ENCODE measurements at regions not wholly inside any gene's neighbourhood (a gene's known extent, or its start where the extent isn't known, plus 50 kb on each side); places are given as distances from the start of the nearest gene placed in this dataset.
"Not testable (repeated sequence)": the region's sequence is repeated elsewhere in the genome, so short reads cannot be mapped to it uniquely, and the experiment has no call there.

DNA sequence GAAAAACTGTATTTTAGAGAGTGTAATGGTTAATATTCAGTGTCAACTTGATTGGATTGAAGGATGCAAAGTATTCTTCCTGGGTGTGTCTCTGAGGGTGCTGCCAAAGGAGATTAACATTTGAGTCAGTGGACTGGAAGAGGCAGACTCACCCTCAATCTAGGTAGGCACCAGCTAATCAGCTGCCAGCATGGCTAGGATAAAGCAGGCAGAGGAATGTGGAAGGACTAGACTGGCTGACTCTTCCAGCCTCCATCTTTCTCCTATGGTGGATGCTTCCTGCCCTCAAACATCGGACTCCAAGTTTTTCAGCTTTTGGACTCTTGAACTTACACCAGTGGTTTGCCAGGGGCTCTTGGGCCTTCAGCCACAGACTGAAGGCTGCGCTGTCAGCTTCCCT, 740.3 kb downstream of the RNF144A start:
- not testable (repeated sequence) for DNase-seq

DNA sequence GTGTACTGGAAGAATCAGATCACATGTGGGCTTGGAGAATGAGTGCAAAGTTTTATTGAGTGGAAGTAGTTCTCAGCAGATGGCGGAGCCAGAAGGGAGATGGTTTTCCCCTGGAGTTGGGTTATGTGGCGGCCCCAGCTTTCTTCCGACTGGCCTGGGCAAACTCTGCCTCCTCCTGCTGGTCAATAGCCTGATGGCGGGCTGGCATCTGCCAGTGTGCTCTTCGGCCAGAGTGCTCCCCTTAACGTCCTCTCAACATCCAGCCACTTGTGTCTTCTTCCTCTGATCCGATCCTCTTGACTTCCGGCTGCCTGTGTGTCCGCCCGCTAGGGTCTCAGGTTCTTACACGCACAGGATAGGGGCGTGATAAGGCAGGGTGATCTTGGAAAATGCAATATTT, 741.3 kb downstream of the RNF144A start:
- DNase-seq, result no peak

DNA sequence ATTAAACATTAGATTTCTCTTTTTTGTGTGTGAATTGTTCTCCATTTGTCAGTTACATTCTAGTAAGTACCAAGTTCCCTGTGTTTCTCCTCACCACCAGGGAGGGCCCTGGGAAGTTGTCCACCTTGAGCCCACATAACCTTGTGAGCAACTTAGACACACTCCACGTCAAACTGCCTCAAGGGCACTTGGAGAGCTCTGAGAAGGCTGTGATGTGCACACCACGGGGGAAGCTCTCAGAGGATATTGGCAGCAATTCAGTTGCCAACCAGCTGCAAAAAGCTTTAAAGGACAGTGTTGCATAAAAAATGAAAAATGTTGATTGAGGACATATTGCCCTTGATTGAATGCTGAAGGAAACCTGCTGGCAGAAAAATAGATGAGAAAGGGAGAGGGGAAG, 743.6 kb downstream of the RNF144A start:
- no peak for DNase-seq

DNA sequence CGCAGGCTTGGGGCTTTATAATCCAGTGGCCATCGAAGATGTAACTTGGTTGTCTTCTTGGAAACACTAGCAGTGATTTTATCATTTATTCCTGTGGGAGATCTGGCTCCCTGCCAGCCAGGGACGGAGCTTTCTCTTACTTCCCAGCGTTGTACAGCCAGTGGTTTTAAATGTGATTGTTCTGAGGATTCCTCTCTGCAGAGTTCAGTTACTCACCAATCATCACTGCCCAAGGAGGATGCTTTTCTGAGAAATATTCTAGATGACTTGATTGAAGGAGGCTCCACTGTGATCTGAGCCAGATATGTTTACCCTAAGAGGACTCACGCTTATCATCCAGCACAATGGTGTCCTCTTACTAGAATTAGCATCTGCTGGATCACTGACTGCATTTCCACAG, 744.3 kb downstream of the RNF144A start:
- no peak for DNase-seq

DNA sequence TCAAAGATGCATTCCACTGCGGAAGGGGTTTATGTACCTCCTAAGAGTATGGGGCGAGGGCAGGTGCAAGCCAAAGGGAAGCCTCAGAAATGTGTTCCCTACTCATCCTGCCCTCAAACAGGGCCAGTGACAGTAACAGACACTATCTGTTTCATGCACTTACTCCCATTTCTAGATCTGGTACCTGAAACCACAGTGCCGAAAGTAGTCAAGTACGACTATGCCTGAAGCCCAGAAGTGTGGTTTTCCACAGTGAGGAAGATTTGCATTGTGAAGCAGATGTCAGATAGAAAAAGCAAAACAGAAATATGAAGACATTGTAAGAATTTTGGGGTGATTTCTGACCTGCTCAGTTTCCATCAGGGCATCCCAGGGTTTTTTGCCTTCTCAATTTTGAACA, 748.7 kb downstream of the RNF144A start:
- DNase-seq, result no peak

DNA sequence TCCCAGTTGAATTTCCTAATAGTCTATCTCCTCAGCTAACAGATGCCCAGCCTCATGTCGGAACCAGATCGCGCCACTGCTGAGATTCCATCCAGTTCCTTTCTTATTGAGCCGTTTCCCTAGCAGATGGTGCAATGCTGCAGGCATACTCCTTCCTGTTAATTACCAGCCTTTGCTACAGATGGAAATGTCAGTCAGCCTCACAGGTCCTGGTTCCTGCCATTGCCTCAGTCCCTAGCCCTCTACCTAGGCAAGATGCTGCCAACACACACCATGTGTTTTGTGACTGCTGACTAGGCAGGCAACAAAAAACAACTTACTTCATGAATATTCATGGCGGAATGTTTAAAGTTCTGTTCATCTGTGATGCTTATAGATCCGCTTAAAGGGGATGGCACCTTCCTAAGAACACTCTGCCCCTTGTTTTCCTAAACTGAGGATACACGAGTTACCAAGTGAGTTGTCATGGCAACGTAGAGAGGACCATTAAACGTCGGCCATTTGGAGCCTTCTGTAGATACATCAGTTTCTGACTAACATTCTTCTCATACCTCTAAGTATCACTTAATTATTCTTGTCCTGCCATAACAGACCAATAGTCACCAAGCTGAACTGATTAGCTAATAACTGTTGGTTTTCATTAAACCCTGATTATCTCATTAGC, 749.5 kb downstream of the RNF144A start:
- DNase-seq, result no peak

DNA sequence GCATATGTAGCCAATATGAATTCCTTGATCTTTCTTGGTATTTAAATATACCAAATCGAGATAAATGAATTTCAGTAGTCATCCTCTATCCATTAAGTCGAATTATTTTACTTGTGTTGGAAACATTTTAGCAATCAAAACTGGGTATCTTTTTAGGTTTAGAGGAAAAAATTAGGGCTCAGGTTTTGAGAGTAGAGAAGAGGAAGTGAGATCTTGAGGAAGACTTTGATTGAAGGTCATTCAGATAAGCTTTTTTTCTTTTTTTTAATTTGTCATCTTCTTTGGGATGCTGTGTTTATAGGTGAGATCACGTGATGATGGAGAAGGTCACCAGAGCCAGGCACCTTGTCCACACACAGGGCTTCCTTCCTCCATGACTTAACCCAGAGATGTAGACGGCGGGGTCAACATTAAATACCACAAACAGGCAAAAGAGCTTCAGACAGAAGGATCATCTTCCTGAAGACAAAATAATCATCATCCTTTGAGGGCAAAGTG, 750.1 kb downstream of the RNF144A start:
- no peak for DNase-seq

DNA sequence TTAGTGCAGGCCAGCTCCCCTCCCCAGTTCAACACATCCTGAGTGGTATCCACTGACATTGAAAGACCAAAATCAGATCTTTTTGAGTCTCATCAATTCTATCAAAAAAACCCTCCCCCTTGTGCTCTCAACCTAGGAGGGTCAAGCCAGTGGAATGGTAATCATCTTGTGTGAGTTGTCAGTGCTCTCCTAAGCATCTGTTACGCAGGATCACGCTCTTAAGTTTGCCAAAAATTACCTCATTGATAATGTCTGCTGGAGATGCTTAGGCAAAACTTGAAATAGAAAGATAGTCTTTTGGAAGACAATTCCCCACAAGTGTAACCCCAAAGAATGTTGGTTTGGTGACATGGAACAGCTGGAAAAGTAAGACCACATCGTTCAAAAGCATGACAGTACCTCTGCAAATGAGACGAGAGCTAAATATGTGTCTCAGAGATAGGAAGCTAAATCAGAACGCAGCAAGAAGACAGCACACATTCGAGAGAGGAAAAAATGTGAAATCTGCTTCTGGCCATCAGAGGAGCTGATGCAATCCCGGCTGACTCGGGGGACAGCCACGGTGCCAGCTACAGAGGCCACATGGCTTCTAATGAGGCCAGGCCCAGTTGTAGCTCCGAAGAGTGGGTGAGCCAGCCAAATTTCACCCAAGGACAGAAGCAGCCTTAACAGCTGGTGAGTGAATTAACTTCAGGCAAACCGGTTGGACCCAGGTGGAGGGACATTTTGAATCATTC, 753.9 kb downstream of the RNF144A start:
- no peak for DNase-seq

DNA sequence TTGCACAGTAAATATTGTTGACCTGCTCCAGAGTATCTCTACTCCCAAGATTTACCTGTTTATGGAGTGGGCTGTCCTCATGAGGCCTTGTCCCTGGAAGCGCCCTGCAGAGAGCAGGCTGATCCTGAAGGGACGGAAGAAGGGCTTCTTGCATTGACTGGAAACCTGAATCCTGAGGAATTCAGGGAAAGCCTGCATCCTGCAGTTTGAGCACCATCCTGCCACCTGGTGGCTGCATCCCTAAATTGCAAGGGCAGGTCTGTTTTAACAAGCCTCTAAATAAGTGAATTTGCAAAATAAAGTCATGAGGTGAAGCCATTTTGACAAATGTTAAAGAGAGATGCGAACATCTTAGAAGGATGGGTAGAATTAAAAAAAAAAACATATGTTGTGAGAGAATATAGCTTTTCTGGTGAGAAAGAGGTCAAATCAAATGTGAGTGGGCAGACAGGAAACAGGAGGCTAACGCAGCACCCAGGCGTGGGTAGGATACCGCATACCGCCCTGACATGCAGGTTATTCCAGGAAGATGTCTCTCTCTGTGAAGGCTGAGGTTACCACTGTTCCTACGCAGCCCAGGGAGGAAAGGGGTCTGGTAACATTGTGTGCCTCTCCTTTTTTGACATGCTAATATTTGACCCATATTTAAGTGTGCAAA, 754.9 kb downstream of the RNF144A start:
- DNase-seq, result peak; percentile 7

DNA sequence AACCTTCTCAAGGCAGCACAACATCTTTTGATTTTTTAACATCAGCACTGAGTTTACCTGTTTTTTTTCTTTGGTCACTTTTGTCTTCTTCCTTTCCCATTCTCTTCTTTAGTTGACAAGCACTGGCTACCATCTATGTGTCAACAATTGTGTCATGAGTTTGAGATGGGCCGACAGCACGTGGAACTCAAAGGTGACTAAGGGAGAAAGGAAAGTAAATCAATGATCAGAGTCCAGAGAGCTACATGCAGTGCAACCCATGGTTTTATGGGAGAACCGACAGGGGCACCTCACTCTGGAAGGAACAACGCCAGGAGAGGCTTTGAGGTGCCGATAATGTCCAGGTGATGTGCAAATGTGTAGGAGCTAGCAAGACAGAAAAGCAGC, 755.5 kb downstream of the RNF144A start:
- DNase-seq, result no peak

DNA sequence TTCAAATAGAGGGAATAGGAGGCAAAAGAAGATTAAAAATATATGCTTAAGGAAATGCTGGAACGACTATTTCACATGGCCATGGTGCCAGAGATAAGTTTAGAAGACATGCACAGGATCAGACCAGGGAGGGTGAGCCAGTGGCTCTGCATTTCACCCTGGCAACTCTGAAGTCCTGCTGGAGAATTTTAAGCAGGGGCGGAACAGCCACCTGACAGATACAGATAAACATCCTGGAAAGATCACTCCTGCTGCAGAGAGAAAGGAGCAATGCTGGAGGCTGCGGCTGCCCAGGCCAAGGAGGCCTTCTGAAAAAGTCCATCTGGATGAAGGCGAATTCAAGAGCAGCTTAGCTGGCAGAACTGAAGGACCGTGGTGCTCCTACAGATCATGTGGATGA, 755.9 kb downstream of the RNF144A start:
- no peak for DNase-seq

DNA sequence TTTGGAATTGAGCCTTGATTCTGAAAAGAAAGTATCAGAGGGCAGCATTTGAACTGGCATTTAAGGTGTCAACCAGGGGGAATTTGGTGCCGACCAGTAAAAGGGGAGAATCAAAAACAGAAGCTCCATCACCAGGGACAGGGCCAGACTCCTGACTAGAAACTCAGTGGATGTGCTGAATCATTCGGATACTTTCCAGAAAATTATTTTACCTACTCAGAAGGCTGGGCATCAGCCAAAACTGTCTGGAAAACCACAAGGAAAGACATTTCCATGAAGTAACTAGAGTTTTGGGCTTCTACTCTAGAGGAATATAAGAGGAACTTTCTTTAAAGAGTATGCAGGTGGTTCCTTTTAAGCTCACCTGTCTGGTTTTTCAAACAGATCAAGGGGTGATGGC, 756.6 kb downstream of the RNF144A start:
- DNase-seq, result no peak

DNA sequence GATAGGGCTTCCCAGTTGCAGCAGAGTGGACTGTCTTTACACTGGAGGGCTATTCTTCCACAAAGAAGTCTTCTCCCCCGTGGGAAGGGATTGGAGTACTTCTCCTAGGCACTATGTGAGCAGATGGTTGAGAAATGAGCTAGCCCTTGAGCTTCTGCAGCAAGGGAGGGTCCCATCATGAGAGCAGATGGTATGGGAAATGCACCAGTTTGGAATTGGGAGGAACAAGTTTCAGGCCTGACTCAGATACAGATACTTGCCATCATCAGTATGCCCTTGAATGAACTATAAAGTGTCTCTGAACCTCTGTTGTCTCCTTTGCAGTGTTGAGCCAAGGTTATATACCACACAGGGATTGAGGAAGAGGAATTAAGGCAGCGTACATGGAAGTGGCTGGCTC, 757.4 kb downstream of the RNF144A start:
- no peak for DNase-seq

DNA sequence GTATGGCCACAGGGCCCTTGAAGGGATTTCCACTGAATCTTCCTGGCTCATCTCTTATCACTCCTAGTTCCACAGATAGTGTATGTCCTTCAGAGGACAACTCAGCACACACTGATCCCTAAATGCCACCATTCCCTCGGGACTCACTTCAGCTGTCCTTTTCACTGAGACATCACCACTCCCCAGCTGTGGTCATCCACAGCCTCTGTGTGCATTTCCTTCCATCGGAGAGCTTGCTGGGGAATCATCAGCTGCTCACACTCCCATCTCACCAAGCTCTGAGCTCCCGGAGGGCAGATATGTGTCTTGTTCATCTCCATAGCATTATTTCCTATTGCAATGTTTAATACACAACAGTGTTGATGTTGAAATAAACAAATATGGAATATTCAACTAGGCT, 759.5 kb downstream of the RNF144A start:
- DNase-seq, result no peak

DNA sequence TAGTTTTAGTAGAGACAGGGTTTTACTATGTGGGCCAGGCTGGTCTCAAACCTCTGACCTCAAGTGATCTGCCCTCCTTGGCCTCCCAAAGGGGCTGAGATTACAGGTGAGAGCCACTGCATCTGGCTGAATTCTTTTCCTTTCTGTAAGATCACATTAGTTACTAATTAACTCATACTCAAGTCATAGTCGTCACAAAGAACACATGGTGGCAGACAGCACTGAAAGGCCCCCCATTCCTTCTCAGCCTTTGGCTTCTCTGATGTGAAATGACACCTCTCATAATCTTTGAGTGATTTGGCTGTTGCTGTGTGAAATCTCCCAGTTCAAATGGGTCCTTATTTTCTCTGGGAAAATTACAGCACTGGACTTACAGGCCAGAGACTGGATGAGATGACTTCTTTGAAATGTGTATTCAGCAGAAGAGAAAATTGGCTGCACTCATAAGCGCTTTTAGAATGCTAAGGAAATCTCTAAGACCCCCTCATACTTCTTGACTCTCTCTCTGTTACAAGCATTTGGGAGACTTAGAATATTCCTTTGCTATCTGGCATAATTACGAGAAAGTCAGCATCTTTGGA, 764.8 kb downstream of the RNF144A start:
- no peak for DNase-seq

DNA sequence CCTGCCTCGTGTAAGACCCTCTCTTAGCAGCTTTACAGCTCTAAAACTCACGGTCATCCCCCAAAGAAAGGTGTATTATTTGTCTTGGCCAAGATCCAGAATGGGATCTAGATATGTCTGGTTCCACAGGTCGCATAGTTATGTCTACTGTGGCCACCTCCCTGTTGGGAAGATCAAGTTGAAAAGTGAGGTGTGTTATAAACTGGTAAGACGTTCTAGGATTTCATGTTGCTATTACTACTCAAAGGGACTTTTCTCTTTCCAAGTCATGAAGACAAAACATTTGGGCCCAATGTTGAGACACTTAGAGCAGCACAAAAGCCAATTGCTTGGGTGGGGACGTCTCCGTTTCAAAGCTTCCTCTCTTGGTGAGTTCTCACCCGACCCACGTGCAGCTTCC, 766.0 kb downstream of the RNF144A start:
- no peak for DNase-seq

DNA sequence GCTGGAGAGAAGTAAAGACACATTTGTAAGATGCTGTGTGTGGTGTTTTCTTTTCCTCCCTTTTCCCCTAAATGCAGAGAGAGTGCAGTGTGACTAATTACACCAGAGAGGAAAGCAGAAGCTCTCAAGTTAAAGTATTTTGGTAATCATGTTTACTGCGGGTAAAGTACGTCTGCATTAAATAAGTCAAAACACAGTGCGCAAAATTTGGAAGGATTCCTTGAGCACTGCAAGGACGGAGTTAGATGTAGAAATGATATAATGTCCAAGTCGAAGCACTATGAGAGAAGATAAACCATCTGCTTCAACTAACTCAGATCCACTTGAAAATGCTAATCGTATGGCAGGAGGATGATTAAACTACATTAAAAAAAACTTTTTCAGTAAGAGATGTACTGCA, 766.5 kb downstream of the RNF144A start:
- DNase-seq, result no peak

DNA sequence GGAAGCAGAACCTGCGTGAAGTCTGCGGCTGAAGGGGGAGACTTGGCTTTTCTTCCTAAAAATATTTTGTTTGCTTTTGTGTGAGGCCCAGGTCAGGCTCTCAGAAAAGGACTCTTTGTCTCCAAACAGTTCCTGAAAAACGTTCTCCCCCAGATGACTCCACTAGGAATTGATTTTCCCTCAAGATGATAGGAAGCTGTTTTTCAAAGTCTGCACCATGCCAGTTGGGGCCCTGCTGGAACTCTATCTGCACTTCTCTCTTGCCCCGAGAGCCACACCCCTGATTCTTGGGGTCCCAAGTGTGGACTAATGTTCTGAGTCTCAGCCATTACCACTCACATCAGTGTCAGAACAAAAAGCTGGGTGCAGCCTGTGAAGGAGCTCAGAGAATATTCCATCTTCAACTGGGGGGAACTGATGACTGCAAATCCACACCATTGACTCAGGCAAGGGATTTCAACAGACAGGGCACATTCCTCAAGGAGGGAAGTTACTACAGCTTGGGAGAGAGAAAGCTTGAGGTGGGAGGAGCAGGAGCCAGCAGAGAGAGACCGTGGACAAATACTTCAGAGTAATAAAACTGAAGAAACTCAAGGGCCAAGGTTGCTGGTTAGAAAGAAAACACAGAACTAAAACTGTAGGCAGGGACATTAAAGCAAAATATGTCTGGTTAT, 768.3 kb downstream of the RNF144A start:
- no peak for DNase-seq

DNA sequence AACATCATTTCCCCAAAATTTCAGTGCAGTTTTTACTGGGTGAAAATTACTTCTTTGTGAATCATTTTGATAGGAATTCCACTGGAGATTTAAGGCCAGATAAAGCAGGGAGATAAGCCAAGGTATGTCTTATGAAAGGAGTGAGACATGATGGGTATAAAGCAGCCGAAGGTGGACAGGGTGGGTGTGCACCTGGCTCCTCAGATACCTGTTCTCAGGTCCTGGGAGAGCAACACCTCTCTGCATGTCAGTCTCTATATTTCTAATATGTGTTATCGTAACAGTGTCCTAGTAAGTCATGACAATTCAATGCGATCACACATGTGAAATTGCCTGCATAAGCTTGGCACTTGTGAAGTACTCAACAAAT, 768.8 kb downstream of the RNF144A start:
- DNase-seq, result no peak

DNA sequence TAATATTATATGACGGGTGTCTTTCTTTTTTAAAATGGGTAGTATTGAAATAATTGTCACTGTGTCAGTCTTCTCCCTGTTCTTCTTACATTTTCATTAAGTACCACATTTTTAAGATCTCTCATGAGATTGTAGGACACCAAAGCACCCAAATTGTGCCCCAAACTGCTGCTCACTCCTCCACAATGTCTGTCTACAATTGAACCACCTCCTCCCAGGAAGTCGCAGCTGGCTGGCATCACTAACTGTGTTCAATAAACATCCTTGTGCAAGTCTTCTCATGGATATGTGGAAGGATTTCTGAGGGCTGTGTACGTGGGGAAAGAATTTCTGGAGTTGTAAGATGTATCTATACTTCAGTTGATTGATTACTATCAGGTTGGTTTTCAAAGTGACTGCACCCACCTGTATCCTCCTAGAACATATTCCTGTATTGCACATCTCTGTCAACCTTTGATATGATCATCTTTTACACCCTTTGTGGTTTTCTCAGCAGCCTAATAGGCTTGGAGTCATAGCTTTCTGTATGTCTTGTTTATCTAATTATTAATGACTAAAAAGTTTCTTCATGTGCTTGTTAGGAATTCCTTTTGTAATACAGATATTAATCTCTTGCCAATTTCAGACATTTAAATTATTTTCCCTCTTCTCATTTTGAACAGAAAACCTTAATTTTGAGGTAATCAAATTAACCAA, 774.9 kb downstream of the RNF144A start:
- DNase-seq, result no peak

DNA sequence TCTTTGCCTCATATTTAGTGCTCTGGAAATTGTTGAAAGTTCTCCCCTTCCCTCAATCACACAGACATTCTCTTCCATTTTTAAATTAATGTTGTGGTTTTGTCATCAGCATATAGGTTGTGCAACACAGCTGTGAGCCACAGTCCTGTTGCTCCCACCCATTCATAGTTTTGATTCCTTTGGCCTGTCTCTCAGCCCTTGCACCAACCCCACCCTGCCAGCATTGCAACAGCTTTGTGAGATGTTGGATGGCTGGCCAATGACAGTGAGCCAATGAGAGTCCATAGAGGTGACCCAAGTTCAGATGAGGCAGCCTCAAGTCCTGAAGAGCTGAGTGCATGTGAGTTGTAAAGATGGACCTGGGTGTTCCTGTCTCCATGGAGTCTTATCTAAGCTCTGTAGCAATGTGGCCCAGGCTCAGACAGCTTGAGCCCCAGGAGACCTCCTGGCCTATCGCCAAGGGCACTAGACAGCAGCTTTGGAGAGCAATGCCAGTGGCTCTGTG, 775.5 kb downstream of the RNF144A start:
- peak; percentile 20 for DNase-seq
